Calu3 (cell line): ENCODE measurements at regions not wholly inside any gene's neighbourhood (a gene's known extent, or its start where the extent isn't known, plus 50 kb on each side); places are given as distances from the start of the nearest gene placed in this dataset.

Experiments used
- BruUV-seq: library from RNA; stranded (reverse); fragments of 400-500 nt; replicated peaks from 2 replicates; lab custom pipeline; 2021; lab: Mats Ljungman, UMichigan
- CTCF ChIA-PET: fragments of 300-600 bp; sonication (Branson Sonifier 250); formaldehyde crosslinking; loops from one replicate; lab custom pipeline; 2022; ENCODE audit warnings: antibody characterized with exemption; lab: Charles Lee
- DNase-seq: peaks from one replicate; pipeline ENCODE4 v3.0.0; 2022
- H3K27ac Mint-ChIP-seq: one replicate; pipeline ENCODE4 v1.8.0; 2022; ENCODE audit warnings: mixed read lengths; ENCODE audit not compliant: unreplicated experiment
- H3K27me3 Mint-ChIP-seq: one replicate; pipeline ENCODE4 v1.8.0; 2022; ENCODE audit warnings: mixed read lengths; ENCODE audit not compliant: unreplicated experiment
- H3K36me3 Mint-ChIP-seq: one replicate; pipeline ENCODE4 v1.8.0; 2022; ENCODE audit warnings: mild to moderate bottlenecking, moderate library complexity, mixed read lengths; ENCODE audit not compliant: insufficient read depth, unreplicated experiment
- H3K4me1 Mint-ChIP-seq: one replicate; pipeline ENCODE4 v1.8.0; 2022; ENCODE audit warnings: mild to moderate bottlenecking, low read depth, mixed read lengths; ENCODE audit not compliant: unreplicated experiment
- H3K4me3 Mint-ChIP-seq: one replicate; pipeline ENCODE4 v1.8.0; 2022; ENCODE audit warnings: mild to moderate bottlenecking, low read depth, moderate library complexity, mixed read lengths; ENCODE audit not compliant: unreplicated experiment
- H3K9me3 Mint-ChIP-seq: one replicate; pipeline ENCODE4 v1.8.0; 2022; ENCODE audit warnings: low read depth, mixed read lengths; ENCODE audit not compliant: unreplicated experiment
- intact Hi-C: fragments of 100-400 bp; cut with micrococcal nuclease; formaldehyde crosslinking; loops from one replicate; pipeline ENCODE4 v1.10.0; 2022; ENCODE audit not compliant: unreplicated experiment
- TF ChIP-seq, protein P1 (sequence below): fragments of 200-600 bp; IDR thresholded peaks from one replicate; pipeline ENCODE4 v1.8.0; 2022; ENCODE audit warnings: antibody characterized with exemption; ENCODE audit not compliant: unreplicated experiment

DNA sequence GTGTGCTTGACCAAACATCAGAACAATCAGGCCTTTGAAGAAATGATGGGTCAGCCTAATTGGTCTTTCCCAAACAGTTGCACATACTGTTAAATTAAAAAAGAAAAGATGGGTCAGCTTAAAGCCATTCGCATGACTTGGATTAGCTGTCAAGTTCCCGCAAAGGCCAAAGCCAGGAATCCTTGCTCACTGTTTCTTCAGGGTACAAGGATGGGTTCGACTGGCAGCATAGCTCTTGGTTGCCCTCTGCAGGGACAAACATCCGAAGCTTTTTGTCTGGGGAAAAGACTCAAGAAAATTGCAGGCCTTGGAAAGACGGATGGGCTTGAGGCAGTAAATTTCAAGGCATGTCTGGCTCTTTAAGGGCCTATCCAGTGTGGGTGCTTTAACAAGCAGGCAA lies 168.0 kb downstream of the HDGFL1 start:
- Mint-ChIP-seq H3K36me3 (no peaks in the 10 kb centered on the region), H3K27ac (no peak overlapping the region), H3K9me3 (peaks cover 11% of the 10 kb centered on the region), H3K27me3 (no peaks in the 10 kb centered on the region), H3K4me1 (no peaks in the 10 kb centered on the region), H3K4me3 (no peak overlapping the region)
- intact Hi-C loops, result no loop called here
- DNase-seq, result peak; percentile 29
- CTCF ChIA-PET, result interaction anchor here (0.6 to 1.0 kb wide), 2 partner anchors 131 to 1143 kb away, joined by 3 to 6 read pairs; no protein-coding TSS in a partner anchor
- BruUV-seq, result no TSS peak
- TF ChIP-seq, protein P1, sequence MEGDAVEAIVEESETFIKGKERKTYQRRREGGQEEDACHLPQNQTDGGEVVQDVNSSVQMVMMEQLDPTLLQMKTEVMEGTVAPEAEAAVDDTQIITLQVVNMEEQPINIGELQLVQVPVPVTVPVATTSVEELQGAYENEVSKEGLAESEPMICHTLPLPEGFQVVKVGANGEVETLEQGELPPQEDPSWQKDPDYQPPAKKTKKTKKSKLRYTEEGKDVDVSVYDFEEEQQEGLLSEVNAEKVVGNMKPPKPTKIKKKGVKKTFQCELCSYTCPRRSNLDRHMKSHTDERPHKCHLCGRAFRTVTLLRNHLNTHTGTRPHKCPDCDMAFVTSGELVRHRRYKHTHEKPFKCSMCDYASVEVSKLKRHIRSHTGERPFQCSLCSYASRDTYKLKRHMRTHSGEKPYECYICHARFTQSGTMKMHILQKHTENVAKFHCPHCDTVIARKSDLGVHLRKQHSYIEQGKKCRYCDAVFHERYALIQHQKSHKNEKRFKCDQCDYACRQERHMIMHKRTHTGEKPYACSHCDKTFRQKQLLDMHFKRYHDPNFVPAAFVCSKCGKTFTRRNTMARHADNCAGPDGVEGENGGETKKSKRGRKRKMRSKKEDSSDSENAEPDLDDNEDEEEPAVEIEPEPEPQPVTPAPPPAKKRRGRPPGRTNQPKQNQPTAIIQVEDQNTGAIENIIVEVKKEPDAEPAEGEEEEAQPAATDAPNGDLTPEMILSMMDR, result peak; percentile 43

DNA sequence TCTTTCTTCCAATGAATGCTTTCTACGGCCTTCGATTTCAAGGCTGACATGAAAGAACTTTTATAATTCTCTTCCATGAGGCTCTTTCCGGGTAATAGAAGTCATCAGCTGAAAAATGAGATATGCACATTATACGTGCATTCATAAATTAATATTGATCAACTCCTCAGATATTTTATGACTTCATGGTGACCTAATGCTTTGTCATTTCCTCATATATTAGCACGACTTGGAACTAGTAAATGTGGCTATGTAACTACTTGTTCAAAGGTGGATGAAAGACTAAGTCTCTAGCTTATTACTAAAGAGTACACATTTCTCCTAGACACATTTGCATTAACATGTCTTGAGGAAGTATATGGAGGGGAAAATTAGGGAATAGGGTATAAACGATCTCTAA lies 168.8 kb downstream of the HDGFL1 start:
- Mint-ChIP-seq H3K4me3 (no peak overlapping the region), H3K27me3 (no peaks in the 10 kb centered on the region)

DNA sequence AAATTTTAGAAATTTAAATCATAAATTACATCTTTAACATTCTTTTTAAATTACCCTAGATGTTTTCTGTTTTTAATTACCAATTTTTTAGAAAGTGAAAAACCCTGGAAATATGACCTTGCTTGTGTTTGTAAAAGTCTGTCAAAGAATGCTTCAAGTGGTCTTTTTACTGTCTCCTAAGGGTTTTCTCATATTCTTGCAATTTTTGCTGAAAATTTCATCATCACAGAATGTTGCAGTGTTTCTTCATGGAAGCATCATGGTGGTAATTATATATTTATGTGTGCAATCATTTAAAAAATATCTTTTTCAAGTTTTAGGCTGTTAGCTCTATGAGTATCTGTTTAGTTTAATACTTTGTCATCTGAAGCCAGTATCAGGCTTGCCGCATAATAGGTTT lies 178.2 kb downstream of the HDGFL1 start:
- CTCF ChIA-PET, result interaction anchor here (0.5 kb wide), 1 partner anchor 362 kb away, joined by 5 read pairs; no protein-coding TSS in a partner anchor
- Mint-ChIP-seq H3K9me3 (peaks cover 2% of the 10 kb centered on the region), H3K4me1 (peaks cover 14% of the 10 kb centered on the region), H3K4me3 (no peak overlapping the region), H3K36me3 (no peaks in the 10 kb centered on the region), H3K27ac (no peak overlapping the region), H3K27me3 (no peaks in the 10 kb centered on the region)
- TF ChIP-seq, protein P1, result no peak
- intact Hi-C loops, result loop anchor here (10.0 kb wide), 1 partner anchor 687 kb away; no protein-coding TSS in a partner anchor
- no peak for DNase-seq
- no TSS peak for BruUV-seq

More for the DNA sequence above, 168.8 kb downstream of the HDGFL1 start:
- Mint-ChIP-seq H3K9me3 (peaks cover 15% of the 10 kb centered on the region), H3K4me1 (no peaks in the 10 kb centered on the region), H3K36me3 (no peaks in the 10 kb centered on the region), H3K27ac (no peak overlapping the region)
- intact Hi-C loops, result no loop called here
- CTCF ChIA-PET, result interaction anchor here (0.5 to 0.7 kb wide), 2 partner anchors 21 to 333 kb away, joined by 3 to 4 read pairs; no protein-coding TSS in a partner anchor
- no peak for DNase-seq
- BruUV-seq, result no TSS peak
- TF ChIP-seq, protein P1, result no peak

DNA sequence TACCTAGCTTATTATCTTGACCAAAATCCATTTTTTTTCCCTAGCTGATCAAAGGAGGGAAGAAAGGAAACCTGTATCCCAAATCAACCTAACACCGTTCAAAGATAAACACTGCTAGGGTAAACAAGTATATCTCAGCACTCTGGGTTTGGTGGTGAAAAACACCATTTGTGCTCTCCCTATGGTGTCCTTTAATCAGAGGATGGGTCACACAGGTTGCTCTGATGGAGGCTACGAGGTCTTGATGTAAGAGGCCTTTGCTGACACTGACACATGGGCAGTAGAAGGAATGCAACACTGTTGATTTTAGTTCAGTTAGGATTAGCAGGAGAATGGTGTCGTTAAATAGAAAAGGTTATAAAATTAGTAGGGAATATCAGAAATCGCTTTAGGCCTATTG lies 179.3 kb downstream of the HDGFL1 start:
- TF ChIP-seq, protein P1, result no peak
- H3K36me3 Mint-ChIP-seq, result no peaks in the 10 kb centered on the region
- H3K4me1 Mint-ChIP-seq, result peaks cover 14% of the 10 kb centered on the region
- intact Hi-C loops, result loop anchor here (10.0 kb wide), 1 partner anchor 686 kb away; no protein-coding TSS in a partner anchor
- CTCF ChIA-PET, result interaction anchor here (0.6 kb wide), 1 partner anchor 691 kb away, joined by 3 read pairs; no protein-coding TSS in a partner anchor
- H3K9me3 Mint-ChIP-seq, result no peaks in the 10 kb centered on the region
- BruUV-seq, result no TSS peak
- H3K4me3 Mint-ChIP-seq, result no peak overlapping the region
- DNase-seq, result no peak
- H3K27ac Mint-ChIP-seq, result no peak overlapping the region
- no peaks in the 10 kb centered on the region for H3K27me3 Mint-ChIP-seq
